HG03342 (cell line): ENCODE measurements at regions not wholly inside any gene's neighbourhood (a gene's known extent, or its start where the extent isn't known, plus 50 kb on each side); places are given as distances from the start of the nearest gene placed in this dataset.
"Not testable (repeated sequence)": the region's sequence is repeated elsewhere in the genome, so short reads cannot be mapped to it uniquely, and the experiment has no call there.

Experiments used
- ATAC-seq: cut with Tn5 transposase; IDR thresholded peaks from one replicate; pipeline ENCODE4 v1.9.1; 2021; ENCODE audit warnings: mild to moderate bottlenecking, moderate library complexity; ENCODE audit not compliant: unreplicated experiment

DNA sequence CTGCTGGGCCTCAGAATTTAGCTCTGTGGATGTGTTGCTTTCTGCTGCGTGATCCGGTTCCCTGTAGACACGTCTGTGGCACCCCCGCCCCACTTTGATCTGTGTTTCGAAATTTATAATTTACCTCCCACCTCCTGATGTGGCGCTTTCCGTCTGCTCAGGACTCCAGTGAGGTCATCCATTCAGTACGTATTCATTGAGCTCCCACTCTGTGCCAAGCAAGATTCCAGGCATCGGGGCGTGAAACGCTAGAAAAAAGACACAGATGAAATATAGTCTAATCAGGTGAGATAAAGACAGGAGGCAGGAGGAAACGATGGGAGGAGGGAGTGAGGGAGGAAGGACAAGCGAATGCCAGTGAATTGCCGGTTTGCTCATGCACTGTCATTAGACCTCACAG, 431.9 kb upstream of the SULF2 start:
- no peak for ATAC-seq

GRCh38 chr20:48215536-48215935, 430.3 kb upstream of the SULF2 start:
- no peak for ATAC-seq

- no peak for ATAC-seq
Observed at GRCh38 chr20:48214601-48215000, 429.3 kb upstream of the SULF2 start.

GRCh38 chr20:48213635-48214034, 428.4 kb upstream of the SULF2 start:
- ATAC-seq: not testable (repeated sequence)

- no peak for ATAC-seq
Observed at GRCh38 chr20:48212806-48213509, 427.7 kb upstream of the SULF2 start.

DNA sequence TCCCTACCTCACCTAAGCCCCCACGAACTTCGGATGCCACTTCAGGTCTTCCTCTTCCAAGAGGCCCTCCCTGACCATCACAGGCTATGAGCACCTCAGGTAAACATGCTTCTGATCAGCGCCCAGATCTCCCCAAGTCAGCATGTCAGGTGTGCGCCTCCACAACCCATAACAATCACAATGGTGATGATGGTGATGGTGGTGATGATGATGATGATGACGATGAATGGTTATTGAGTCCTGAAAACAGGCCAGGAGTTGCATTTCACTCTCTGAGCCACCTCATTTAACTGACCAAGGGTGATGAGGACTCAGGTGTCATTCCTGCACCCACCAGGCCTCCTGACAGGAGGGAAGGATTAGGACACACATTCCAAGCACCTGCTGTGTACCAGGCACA, 426.6 kb upstream of the SULF2 start:
- ATAC-seq: no peak

GRCh38 chr20:48211238-48211637, 426.0 kb upstream of the SULF2 start:
- no peak for ATAC-seq

GRCh38 chr20:48210111-48211027, 425.1 kb upstream of the SULF2 start:
- ATAC-seq: no peak

- no peak for ATAC-seq
Observed at GRCh38 chr20:48209102-48209501, 423.8 kb upstream of the SULF2 start.

- ATAC-seq: no peak
Observed at GRCh38 chr20:48208176-48208575, 422.9 kb upstream of the SULF2 start.

GRCh38 chr20:48207505-48207904, 422.2 kb upstream of the SULF2 start:
- no peak for ATAC-seq

- no peak for ATAC-seq
Observed at GRCh38 chr20:48205786-48206185, 420.5 kb upstream of the SULF2 start.

DNA sequence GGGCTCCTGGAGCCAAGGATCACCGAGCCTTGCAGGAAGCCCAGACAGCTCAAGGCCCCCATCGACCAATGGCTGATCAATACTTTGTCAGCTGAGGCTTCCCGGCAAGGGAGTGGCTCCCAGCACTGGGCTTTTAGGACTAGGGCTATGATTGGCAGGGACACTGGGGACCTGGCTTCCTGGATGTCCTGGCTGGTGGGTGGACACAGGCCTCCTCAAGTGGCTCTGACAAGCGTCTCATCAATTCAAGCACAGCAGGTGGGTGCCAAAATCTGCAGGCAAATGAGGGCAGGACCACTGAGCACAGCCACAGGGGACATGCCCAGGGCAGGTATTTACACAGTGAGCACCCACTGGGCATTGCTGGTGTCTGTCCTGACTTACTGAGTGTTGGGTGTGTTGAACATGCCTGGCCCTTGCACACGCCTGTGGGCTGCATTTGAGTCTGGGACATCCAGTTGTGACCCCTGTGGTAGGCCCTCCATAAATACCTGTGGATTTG, 420.1 kb upstream of the SULF2 start:
- no peak for ATAC-seq

DNA sequence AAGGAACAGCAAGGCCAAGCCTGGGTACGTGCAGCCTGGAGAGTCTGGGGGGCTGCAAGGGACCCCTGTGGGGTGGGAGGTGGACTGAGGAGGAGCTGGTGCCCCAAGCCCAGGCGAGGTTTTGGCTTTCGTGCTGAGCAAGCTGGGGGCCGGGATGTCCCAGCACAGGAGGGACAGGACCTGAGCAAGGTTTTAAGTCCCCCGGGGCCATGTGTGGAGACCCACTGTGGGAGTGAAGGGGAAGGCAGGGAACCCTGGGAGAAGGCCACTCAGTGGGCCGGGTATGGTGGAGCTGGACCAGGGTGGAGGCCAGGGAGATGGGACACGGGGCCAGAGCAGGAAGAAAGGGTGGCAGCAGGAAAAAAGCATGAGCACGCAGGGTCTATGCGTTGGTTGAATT, 419.2 kb upstream of the SULF2 start:
- no peak for ATAC-seq

GRCh38 chr20:48203252-48203651, 418.0 kb upstream of the SULF2 start:
- ATAC-seq: no peak

DNA sequence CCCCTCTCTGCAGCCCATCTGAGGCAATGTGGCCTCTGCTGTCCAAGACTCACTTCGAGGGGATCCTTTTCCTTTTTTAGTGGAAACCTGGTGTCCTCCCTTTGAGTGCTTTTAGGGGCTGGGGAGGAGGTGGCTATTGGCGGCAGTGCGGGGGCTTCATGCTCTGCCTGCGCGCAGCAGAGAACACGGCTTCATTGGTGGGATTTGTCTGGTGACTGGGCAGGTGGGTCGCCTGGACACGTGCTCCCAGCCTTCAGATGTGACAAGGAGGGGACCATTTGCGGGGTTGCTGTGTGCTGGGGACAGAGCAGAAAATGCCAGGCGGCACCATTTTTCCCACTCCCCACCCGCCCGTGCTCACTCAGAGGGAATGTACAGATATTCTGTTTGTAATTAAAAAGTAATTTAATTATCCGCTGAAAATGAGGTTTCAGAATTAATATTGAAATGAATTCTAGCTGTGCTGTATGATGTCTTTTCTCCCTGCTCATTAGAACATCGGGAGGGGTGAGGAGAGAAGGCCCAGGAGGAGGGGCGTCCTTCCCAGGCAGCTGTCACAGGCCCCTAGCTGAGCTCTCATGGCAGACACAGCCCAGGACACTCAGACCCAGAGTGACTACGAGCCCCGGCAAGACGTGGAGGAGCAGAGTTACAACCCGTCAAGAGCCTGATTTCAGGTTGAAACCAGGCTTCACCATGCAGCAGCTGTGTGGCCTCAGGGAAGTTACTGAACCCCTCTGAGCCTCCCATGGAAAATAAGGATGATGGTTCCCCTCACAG, 417.2 kb upstream of the SULF2 start:
- ATAC-seq: no peak

DNA sequence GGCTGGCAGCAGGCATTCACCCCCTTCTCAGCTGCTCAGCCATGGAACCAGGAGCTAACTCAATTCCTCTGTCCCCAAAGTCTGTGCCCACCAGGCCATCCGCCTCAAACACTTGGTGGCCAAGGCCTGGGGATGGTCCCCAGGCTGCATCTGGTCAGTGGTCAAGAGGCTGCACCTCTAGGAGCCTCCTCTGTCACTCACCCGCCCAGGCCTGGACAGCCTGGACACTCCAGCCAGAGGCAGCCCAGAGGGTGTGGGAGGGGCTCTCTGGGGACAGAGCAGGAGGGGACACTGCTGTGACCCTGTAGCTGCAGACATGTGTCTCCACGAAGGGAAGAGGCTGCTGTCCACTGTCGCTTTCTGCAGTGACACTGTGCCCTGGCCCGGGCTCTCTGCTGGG, 416.6 kb upstream of the SULF2 start:
- ATAC-seq: no peak

- ATAC-seq: no peak
Observed at GRCh38 chr20:48201188-48201587, 415.9 kb upstream of the SULF2 start.

GRCh38 chr20:48198929-48199451, 413.7 kb upstream of the SULF2 start:
- ATAC-seq: no peak

GRCh38 chr20:48197066-48197465, 411.8 kb upstream of the SULF2 start:
- ATAC-seq: no peak

DNA sequence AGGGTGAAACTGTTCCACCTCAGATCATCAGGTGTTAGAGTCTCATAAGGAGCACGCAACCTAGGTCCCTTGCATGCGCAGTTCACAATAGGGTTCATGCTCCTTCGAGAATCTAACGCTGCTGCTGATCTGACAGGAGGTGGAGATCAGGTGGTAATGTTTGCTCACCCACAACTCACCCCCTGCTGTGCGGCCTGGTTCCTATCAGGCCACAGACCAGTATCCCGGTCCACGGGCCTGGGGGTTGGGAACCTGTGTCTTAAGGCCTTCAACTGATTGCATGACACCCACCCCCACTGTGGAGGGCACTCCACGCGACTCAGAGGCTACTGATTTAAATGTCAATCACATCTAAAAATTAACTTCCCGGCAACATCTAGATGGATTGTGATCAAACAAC, 411.2 kb upstream of the SULF2 start:
- no peak for ATAC-seq
